GM18868 (cell line): ENCODE measurements at regions not wholly inside any gene's neighbourhood (a gene's known extent, or its start where the extent isn't known, plus 50 kb on each side); places are given as distances from the start of the nearest gene placed in this dataset.

ENCODE experiments used
- ATAC-seq: cut with Tn5 transposase; IDR thresholded peaks from one replicate; pipeline ENCODE4 v1.9.1; 2021; ENCODE audit warnings: mild to moderate bottlenecking, moderate library complexity; ENCODE audit not compliant: unreplicated experiment

DNA sequence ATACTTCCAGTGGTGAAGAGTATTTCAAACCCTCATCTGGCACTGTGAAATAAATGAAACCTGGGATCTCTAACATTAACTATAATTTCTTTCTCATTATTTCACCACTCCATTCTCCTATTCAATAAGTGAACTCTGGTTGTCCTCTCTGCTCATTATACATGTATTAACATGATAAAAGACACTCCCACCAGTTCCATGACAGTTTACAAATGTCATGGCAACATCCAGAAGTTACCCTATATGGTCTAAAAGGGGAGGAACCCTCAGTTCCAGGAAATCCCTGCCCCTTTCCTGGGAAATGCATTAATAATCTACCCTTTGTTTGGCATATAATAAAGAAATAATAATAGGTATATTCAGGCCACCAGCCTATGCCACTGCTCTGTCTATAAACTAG lies 62.7 kb upstream of the BRINP3 start:
- ATAC-seq, result no peak

DNA sequence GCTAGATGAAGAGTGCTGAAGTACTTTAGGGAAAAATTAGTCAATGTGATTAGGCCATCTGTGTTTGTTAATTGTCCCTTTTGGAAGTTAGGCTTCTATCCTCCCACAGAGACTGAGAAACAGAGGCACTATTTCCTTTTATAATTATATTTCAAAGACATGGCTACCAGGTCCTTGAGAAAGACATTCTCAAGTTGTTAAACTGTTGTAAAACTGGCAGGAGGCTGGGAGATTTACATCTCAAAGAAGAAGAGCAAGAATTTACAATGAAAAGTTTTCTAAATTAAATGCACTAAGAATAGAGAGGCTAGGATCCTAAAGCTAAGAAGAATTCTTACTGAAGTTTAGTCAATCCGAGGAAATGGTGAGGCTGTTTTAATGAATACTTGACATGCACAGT lies 74.0 kb upstream of the BRINP3 start:
- no peak for ATAC-seq

DNA sequence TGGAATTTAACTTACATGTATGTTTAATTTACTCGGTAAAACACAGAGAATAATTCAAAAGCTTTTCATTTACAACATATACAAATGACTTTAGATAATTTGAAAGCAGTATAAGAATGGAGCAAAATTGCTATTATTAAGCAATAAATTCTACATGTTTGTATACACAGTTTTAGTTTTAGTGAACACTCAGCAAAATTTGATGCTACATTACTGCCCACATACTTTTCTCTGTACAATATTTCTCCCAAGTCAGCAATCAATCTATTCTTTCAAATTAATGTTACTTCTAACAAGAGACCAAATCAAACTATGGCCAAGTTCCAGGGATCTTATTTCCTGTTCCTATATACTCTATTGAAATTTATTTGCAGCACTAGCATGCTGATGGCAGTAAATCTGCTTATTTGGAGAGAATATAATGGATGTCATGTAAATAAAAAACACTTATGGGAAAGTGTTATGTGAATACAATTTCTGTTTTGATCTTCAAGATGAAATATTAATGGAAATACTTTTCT lies 82.6 kb upstream of the BRINP3 start:
- no peak for ATAC-seq

DNA sequence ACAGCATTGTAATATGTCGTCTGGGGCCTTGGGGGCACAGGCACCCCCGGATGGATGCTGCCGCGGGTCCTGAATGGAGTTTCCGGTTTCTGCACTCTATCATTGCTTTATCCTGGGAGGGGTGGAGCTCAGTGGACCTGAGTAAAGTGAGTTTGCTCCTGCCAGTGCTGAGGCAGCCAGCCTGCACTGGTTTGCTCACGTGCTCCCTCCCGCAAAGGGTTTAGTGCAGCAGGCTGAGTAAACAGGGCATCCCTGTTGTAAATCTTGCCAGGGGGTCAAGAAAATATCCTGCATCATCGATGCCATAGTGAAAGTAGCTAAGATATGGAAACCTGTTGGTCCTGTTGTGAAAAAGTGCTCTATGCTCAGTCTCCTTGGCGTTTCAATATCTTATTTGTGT lies 85.6 kb upstream of the BRINP3 start:
- ATAC-seq, result no peak

DNA sequence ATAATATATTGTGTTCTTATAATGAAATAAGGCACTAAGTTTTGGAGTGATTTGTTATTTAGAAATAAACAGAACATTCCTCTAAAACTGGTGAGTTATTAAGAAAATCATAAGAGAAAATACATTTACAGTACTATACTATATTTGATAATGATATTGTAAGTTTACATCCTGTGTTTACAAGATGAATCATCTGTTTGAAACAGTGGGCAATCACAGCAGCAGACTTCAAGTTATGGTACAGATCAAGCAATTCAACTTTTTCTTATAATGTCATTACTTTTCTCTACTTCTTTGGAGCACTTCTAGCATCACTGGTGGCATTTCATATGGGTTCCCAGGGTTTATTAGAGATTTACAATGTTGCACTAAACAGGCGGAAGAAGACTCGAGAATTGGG lies 86.5 kb upstream of the BRINP3 start:
- no peak for ATAC-seq

DNA sequence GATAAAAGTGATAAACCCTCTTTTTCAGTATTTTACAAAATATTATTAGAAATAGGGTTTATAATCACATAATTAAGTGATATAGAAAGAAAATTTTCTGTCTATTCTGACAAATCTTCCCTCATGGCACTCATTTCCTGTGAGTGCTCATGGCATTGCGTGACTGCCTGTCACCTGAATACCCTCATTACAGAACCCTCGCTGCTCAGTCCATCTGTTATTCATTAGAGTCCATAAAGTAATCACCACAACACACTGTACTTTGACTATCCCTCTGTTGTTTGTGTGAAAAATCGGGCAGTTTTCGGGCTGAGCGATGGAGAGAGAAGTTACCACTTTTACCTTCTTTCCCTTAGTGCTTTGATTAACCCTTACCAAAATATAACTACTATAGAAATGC lies 100.4 kb upstream of the BRINP3 start:
- no peak for ATAC-seq

DNA sequence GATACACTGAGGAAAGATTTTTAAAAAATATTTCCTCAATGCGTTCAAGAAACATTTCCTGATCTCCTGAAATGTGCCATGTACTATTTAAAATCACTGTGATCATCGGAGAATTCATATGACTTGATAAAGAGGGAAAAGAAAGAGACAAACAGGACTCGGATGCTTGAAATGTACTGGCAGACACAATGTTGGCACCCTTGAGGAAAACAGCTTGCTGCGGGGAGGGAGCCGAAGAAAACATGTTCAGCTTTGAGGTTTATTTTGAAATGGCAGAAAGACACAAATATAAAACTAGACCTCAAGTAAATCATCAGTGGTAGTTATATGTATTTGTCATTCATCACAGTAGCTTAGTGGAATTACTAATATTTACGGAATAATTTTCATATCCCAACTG lies 100.9 kb upstream of the BRINP3 start:
- no peak for ATAC-seq

DNA sequence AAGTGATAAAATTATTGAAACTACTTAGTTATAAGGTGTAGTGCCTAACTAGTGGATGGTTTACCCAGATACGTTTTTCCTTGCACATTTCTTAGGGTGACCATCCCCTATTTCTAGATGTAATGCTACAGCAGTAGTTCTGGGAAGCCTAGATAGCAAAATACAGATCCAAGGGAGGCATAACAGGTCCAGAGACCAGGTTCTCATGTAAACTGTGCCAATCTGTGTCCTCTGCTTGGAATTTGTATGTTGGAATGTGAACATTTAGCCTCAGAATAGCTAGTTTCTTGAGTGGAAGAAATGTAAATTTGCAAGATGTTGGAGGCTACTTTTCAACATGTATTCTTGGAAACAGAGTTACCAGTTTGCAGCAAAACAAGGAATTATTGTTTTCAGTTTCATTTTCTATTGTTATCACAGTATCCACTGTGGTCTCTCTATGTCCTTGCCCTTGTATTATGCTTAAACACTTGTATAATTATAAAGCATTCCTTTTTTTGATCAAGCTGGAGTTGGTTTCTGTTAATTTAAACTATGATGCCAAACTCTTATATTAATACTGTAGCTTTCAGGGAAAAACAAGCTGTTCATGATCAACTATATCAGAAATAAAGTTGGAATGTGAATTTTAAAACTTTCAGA lies 102.0 kb upstream of the BRINP3 start:
- ATAC-seq, result no peak

DNA sequence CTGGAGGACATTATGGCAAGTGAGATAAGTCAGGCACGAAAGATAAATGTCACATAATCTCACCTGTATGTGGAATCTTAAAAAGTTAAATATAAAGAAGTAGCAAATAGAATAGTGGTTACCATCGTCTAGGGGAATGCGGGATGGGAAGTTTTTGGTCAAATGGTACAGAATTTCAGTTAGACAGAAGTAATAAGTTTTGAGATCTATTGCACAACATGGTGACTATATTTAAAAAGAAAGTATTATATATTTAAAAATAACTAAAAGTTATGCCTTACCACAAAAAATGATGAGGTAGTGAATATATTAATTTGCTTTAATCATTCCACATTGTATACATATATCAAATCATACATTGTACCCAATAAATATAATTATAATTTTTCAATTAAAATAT lies 106.2 kb upstream of the BRINP3 start:
- no peak for ATAC-seq

DNA sequence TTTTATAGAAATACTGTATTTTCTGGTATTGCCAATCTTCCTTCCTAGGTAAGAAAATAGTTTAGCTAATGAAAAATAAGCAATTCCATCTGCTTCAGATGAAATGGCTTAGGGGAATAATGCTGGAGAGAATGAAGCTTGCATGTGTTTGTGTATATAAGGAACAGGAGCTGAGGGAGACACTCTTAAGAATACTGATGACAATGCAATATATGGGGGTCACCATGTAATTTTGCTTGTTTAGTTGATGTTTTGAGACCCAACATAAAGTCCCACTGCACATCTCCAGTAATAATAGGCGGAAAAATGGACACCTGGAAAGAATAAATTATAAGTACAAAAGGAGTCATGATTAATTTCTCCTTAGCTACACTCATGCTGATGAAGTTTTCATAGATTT lies 110.8 kb upstream of the BRINP3 start:
- no peak for ATAC-seq

DNA sequence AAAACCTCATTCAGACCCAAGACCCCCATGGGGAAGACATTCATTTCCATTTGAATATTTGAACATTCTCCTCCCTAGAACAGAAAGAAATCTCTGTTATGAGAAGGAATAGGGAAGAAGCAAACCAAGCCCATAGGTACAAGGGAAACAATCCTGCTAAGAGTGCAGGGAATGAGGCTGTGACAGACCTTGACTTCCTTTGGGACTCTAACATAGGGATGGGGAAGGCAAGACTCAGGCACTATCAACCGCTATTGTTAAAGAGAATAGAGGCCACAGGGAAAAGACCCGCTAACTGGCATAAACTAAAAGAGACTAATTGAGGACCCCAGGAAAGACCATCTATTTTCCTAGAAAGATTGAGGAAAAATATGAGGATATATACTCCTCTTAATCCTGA lies 117.8 kb upstream of the BRINP3 start:
- ATAC-seq, result no peak

DNA sequence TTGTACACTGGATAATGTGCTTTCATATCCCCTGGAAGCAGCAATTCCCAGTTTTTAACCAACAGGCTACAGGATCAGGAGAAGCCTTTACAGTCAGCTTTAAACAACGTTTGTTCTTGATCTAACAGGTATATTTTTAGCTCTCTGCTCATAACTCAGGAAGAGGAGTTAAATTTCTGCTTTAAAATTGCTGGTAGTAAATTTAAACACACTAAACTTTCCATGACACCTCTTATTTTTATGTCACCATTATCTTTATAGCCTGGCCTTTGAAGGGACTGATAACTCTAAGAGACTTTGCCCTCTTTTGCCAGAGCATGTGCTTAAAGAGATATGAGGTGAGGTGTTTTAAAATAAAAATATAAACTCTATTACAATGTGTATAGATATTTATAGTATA lies 119.6 kb upstream of the BRINP3 start:
- no peak for ATAC-seq

DNA sequence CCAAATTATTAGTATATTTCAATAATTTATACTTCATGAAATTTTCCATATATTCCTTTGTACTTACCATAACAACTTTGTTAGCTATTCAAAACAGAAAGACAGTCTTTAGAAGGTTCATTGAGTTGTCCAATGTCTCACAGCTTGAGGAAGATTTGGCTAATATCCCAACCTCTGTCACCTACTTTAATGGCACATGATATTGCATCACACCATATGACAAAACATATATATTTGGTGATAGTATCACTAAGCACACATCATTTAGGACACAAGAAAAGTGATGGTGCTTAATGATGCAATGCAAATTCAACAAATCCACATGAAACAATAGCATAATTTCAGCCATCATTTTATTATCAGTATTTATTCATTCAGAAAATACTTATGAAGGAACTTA lies 122.0 kb upstream of the BRINP3 start:
- ATAC-seq, result no peak

DNA sequence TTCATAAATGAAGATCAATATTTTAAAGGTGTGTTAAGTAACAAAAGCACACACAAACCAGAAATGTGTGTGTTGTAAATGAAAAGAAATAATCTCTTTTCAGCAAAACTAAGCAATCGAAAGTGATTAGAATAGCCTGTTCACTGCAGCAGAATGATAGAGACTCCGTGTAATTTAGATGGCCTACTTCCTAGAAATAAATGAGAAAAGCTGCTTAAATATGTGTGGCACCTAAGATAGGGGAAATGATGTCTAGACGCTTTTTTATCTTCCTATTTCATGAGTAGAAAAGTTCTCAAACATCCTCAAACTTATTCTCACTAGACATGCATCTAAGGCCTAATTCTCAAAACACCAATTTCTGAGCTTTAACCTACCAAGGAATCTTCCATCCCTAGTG lies 124.7 kb upstream of the BRINP3 start:
- ATAC-seq, result no peak

DNA sequence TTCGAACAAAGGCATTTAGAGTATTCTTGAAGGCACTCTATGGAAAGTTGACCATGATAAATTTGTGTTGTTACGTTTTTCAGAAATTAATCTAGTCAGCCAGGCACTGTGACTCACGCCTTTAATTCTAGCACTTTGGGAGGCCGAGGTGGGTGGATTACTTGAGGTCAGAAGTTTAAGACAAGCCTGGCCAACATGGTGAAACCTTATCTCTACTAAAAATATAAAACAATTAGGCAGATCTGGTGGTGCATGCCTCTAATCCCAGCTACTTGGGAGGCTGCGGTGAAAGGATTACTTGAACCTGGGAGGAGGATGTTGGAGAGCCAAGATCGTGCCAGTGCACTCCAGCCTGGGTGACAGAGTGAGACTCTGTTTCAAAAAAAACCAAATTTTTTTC lies 130.6 kb upstream of the BRINP3 start:
- no peak for ATAC-seq

DNA sequence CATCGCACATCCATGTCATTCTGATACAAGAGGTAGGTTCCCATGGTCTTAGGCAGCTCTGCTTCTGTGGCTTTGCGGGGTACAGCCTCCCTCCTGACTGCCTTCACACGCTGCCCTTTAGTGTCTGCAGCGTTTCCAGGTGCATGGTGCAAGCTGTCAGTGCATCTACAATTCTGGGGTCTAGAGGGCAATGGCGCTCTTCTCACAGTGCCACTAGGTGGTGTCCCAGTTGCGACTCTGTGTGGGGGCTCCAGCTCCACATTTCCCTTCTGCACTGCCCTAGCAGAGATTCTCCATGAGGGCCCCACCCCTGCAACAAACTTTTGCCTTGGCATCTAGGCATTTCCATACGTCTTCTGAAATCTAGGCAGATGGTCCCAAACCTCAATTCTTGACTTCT lies 138.2 kb upstream of the BRINP3 start:
- ATAC-seq, result peak; percentile 71

DNA sequence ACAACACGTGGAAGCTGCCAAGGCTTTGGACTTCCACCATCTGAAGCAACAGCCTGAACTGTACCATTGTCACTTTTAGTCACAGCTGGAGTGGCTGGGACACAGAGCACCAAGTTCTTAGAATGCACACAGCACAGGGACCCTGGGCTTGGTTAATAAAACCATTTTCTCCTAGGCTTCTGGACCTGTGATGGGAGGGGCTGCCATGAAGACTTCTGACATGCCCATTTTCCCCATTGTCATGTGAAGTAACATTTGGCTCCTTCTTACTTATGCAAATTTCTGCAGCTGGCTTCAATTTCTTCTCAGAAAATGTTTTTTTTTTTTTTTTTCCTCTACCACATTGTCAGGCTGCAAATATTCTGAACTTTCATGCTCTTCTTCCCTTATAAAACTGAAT lies 138.6 kb upstream of the BRINP3 start:
- ATAC-seq, result no peak

DNA sequence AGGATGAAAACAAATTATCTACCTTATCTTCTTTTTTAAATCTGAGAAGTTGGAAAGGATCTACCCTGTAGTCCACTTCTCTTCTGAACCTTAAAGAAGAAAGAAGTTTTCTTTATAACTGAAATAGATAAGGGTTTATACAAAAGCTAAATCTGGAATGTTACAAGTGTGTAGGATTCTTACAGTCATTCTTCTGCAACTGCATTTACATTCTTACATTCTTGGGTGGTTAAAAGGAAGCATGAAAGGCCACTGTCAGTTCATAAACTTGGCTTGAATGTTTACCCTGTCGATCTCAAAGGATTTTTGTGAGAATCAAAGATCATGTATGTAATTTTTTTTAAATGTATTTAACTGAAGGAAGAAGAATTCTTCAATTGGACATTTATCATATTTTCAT lies 142.1 kb upstream of the BRINP3 start:
- ATAC-seq, result no peak

DNA sequence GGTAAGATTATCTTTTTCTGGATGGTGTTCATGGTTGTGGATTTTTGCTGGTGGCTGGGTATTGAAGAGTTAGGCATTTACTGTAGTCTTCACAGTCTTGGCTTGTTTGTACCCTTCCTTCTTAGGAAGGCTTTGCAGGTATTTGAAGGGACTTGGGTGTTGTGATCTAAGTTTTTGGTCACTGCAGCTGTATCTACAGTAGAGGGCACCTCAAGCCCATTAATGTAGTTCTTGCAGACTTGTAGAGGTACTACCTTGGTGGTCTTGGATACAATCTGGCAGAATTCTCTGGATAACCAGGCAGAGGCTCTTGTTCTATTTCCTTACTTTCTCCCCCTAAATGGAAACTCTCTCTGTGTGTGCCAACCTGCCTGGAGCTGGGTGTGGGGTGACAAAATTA lies 155.8 kb upstream of the BRINP3 start:
- ATAC-seq, result no peak

DNA sequence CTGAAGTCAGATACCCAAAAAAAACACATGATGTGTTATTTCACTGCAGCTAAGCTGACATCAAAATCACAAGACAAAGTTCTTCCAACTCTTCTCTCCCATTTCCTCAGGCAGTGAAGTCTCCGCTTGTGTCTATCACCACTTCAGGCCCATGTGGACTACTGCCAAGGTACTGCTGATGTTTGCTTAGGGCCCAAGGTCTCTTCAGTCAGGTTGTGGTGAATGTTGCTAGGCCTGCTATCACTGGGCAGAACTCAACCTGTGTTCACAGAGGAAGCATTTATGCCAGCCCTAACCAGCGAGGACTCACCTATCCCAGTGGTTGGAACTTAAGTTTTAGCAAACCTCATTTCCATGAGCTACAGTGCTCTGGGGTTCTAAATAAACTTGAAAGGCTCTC lies 156.5 kb upstream of the BRINP3 start:
- no peak for ATAC-seq

DNA sequence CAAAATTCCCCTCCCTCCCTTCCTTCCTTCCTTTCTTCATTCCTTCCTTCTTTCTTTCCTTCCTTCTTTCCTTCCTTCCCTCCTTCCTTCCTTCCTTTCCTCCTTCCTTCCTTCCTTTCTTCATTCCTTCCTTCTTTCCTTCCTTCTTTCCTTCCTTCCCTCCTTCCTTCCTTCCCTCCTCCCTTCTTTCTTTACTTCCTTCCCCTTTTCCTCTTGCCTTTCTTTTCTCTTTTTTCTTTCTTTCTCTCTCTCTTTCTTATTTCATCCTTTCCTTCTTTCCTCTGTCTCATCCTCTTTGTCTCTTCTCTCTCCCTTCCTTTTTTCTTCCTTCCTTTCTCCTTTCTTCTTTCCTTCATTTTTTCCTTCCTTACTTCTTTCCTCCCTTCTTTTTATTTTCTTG lies 171.9 kb upstream of the BRINP3 start:
- ATAC-seq, result no peak

DNA sequence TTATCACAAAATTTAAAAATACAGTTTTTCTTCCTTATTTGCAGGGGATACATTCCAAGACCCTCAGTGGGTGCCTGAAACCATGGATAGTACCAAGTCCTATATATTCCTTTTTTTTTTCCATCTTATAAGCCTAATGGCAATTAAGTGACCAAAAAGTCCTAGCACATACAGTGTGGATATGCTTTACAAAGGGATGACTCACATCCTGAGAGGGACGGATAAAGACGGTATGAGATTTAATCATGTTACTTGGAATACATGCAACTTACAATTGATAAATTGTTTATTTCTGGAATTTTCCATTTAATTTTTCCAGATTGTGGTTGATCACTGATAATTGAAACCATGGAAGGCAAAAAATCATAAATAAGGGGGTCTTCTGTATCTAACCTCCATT lies 181.2 kb upstream of the BRINP3 start:
- ATAC-seq, result no peak

DNA sequence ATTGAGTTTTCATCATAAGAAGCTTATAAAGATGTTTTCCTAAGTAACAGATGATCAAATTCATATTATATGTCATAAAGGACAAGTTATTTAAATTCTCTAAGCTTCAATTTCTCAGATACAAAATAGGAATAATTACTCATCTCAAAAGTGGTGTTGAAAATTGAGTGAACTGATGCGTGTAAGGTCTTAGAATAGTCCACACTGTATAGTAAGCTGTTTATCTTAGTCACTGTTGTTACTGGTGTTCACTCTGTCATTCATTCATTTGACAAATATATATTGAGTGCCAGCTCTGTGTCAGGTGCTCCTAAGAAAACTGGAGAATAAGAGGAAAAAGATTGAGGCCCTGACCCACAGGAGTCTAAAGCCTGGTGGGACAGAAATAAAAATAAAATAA lies 186.3 kb upstream of the BRINP3 start:
- peak; percentile 91 for ATAC-seq
